Upper lobe of left lung (tissue), 4 donors: ENCODE measurements at regions not wholly inside any gene's neighbourhood (a gene's known extent, or its start where the extent isn't known, plus 50 kb on each side); places are given as distances from the start of the nearest gene placed in this dataset.
"Not testable (repeated sequence)": the region's sequence is repeated elsewhere in the genome, so short reads cannot be mapped to it uniquely, and the experiment has no call there.

Experiments used
- CTCF ChIP-seq, 6 experiments: fragments of 450-650 bp in 4 of 6; fragments of 200-600 bp in 2 of 6; sonication (generic) in 2 of 6; IDR thresholded peaks; one replicate each; pipeline ENCODE4 v1.5.1; 2016 to 2019; ENCODE audit warnings: antibody characterized with exemption in 6 of 6
- EP300 ChIP-seq, 4 donors: sonication (generic); formaldehyde crosslinking; IDR thresholded peaks; one replicate each; pipeline ENCODE4 v1.5.1; 2017; ENCODE audit warnings: antibody characterized with exemption in 4 of 4, control low read depth in 2 of 4

- TF ChIP-seq CTCF, EP300 (IDR thresholded peaks at IDR 0.05): not testable (repeated sequence)
Measured at GRCh38 chr12:37540581-37540980, 776.0 kb upstream of the ALG10B start.
